ENCODE measurements at regions not wholly inside any gene's neighbourhood (a gene's known extent, or its start where the extent isn't known, plus 50 kb on each side); places are given as distances from the start of the nearest gene placed in this dataset.

- Histone ChIP-seq H3K9me3 (ENCODE audit: control insufficient read depth, insufficient read depth, low read length) (no peaks in the 10 kb centered on the region), H4K20me1 (ENCODE audit: control insufficient read depth, insufficient read depth, low read depth, low read length) (no peaks in the 10 kb centered on the region), H3K4me2 (ENCODE audit: low read length) (no peak overlapping the region), H3K79me2 (ENCODE audit: control insufficient read depth, low read length) (no peaks in the 10 kb centered on the region), H3K27me3 (ENCODE audit: control insufficient read depth, low read length) (no peaks in the 10 kb centered on the region), H3K36me3 (ENCODE audit: control insufficient read depth, low read length) (no peaks in the 10 kb centered on the region), H3K4me1 (ENCODE audit: control insufficient read depth, low read length) (no peaks in the 10 kb centered on the region), H3K9me2 (replicated peaks; ENCODE audit: control insufficient read depth, low read length) (no peaks in the 10 kb centered on the region), H3K27ac (ENCODE audit: low read depth, low read length) (no peak overlapping the region), H3K4me3 (ENCODE audit: low read length) (no peak overlapping the region), H3F3A (ENCODE audit: control insufficient read depth, insufficient read depth) (no peaks in the 10 kb centered on the region)
- TF ChIP-seq CTCF (IDR thresholded peaks at IDR 0.05; ENCODE audit: low read depth, low read length, poor library complexity, severe bottlenecking) (no peak), EZH2phosphoT487 (IDR thresholded peaks at IDR 0.05; ENCODE audit: borderline replicate concordance, low read length) (no peak)
These were observed 340.6 kb downstream of the SOX2 start for GRCh38 chr3:182052332-182052731.

GRCh38 chr3:182052757-182053156, 341.0 kb downstream of the SOX2 start:
- Histone ChIP-seq H4K20me1 (ENCODE audit: control insufficient read depth, insufficient read depth, low read depth, low read length) (no peaks in the 10 kb centered on the region), H3K4me1 (ENCODE audit: control insufficient read depth, low read length) (no peaks in the 10 kb centered on the region), H3K4me3 (ENCODE audit: low read length) (no peak overlapping the region), H3K36me3 (ENCODE audit: control insufficient read depth, low read length) (no peaks in the 10 kb centered on the region), H3K79me2 (ENCODE audit: control insufficient read depth, low read length) (no peaks in the 10 kb centered on the region), H3K4me2 (ENCODE audit: low read length) (no peak overlapping the region), H3K27me3 (ENCODE audit: control insufficient read depth, low read length) (no peaks in the 10 kb centered on the region), H3K27ac (ENCODE audit: low read depth, low read length) (no peak overlapping the region), H3K9me3 (ENCODE audit: control insufficient read depth, insufficient read depth, low read length) (no peaks in the 10 kb centered on the region), H3K9me2 (replicated peaks; ENCODE audit: control insufficient read depth, low read length) (no peaks in the 10 kb centered on the region), H3F3A (ENCODE audit: control insufficient read depth, insufficient read depth) (no peaks in the 10 kb centered on the region)
- TF ChIP-seq EZH2phosphoT487 (IDR thresholded peaks at IDR 0.05; ENCODE audit: borderline replicate concordance, low read length) (no peak), CTCF (IDR thresholded peaks at IDR 0.05; ENCODE audit: low read depth, low read length, poor library complexity, severe bottlenecking) (no peak)

GRCh38 chr3:182058488-182058887, 346.8 kb downstream of the SOX2 start:
- TF ChIP-seq CTCF (IDR thresholded peaks at IDR 0.05; ENCODE audit: low read depth, low read length, poor library complexity, severe bottlenecking) (no peak), EZH2phosphoT487 (IDR thresholded peaks at IDR 0.05; ENCODE audit: borderline replicate concordance, low read length) (no peak)
- no peaks in the 10 kb centered on the region for H3K9me2 ChIP-seq (replicated peaks; ENCODE audit: control insufficient read depth, low read length)
- no peaks in the 10 kb centered on the region for H3F3A ChIP-seq (ENCODE audit: control insufficient read depth, insufficient read depth)
- no peak overlapping the region for H3K4me2 ChIP-seq (ENCODE audit: low read length)
- H3K4me3 ChIP-seq (ENCODE audit: low read length) = no peak overlapping the region
- H3K27ac ChIP-seq (ENCODE audit: low read depth, low read length) = no peak overlapping the region
- H4K20me1 ChIP-seq (ENCODE audit: control insufficient read depth, insufficient read depth, low read depth, low read length) = no peaks in the 10 kb centered on the region
- no peaks in the 10 kb centered on the region for H3K4me1 ChIP-seq (ENCODE audit: control insufficient read depth, low read length)
- H3K36me3 ChIP-seq (ENCODE audit: control insufficient read depth, low read length) = no peaks in the 10 kb centered on the region
- H3K27me3 ChIP-seq (ENCODE audit: control insufficient read depth, low read length) = no peaks in the 10 kb centered on the region
- no peaks in the 10 kb centered on the region for H3K9me3 ChIP-seq (ENCODE audit: control insufficient read depth, insufficient read depth, low read length)
- no peaks in the 10 kb centered on the region for H3K79me2 ChIP-seq (ENCODE audit: control insufficient read depth, low read length)

- no peaks in the 10 kb centered on the region for H3K9me3 ChIP-seq (ENCODE audit: control insufficient read depth, insufficient read depth, low read length)
- H3K27me3 ChIP-seq (ENCODE audit: control insufficient read depth, low read length) = no peaks in the 10 kb centered on the region
- H4K20me1 ChIP-seq (ENCODE audit: control insufficient read depth, insufficient read depth, low read depth, low read length) = no peaks in the 10 kb centered on the region
- no peak for TF ChIP-seq EZH2phosphoT487 (IDR thresholded peaks at IDR 0.05; ENCODE audit: borderline replicate concordance, low read length)
- TF ChIP-seq CTCF (IDR thresholded peaks at IDR 0.05; ENCODE audit: low read depth, low read length, poor library complexity, severe bottlenecking) = no peak
- no peaks in the 10 kb centered on the region for H3K79me2 ChIP-seq (ENCODE audit: control insufficient read depth, low read length)
- H3K9me2 ChIP-seq (replicated peaks; ENCODE audit: control insufficient read depth, low read length) = no peaks in the 10 kb centered on the region
- H3K4me1 ChIP-seq (ENCODE audit: control insufficient read depth, low read length) = no peaks in the 10 kb centered on the region
- no peak overlapping the region for H3K4me3 ChIP-seq (ENCODE audit: low read length)
- H3K4me2 ChIP-seq (ENCODE audit: low read length) = no peak overlapping the region
- H3K27ac ChIP-seq (ENCODE audit: low read depth, low read length) = no peak overlapping the region
- no peaks in the 10 kb centered on the region for H3F3A ChIP-seq (ENCODE audit: control insufficient read depth, insufficient read depth)
- H3K36me3 ChIP-seq (ENCODE audit: control insufficient read depth, low read length) = no peaks in the 10 kb centered on the region
These were observed 352.0 kb downstream of the SOX2 start for GRCh38 chr3:182063742-182064141.
